Kidney (tissue), 13 donors: ENCODE measurements at regions not wholly inside any gene's neighbourhood (a gene's known extent, or its start where the extent isn't known, plus 50 kb on each side); places are given as distances from the start of the nearest gene placed in this dataset.

Experiments used
- DNase-seq, 5 donors: peaks; one replicate each; pipeline ENCODE4 v3.0.0-alpha.2; 2013 to 2020
- FAIRE-seq: peaks from 2 replicates; lab custom pipeline; 2012; peaks lifted over from hg19 to GRCh38; lab: Jason Lieb, UNC
- H3K27ac ChIP-seq, 2 donors: one replicate each; pipeline ENCODE4 v1.7.0; 2013; ENCODE audit warnings: low read depth in 2 of 2, low read length in 2 of 2, inconsistent platforms in 1 of 2
- H3K27me3 ChIP-seq: one replicate; pipeline ENCODE4 v1.7.1; 2013; ENCODE audit warnings: low read length, inconsistent platforms; ENCODE audit not compliant: control insufficient read depth, insufficient read depth
- H3K36me3 ChIP-seq, 3 donors: one replicate each; pipeline versions ENCODE4 v1.7.0 to v1.7.1; 2013; ENCODE audit warnings: low read length in 3 of 3, control low read depth in 1 of 3, inconsistent platforms in 1 of 3; ENCODE audit not compliant: insufficient read depth in 3 of 3, control insufficient read depth in 2 of 3
- H3K4me1 ChIP-seq, 3 donors: one replicate each; pipeline versions ENCODE4 v1.7.0 to v1.7.1; 2013; ENCODE audit warnings: low read length in 3 of 3, inconsistent platforms in 1 of 3, low read depth in 1 of 3; ENCODE audit not compliant: control insufficient read depth in 2 of 3, insufficient read depth in 2 of 3
- H3K4me3 ChIP-seq, 3 donors: one replicate each; pipeline versions ENCODE4 v1.7.0 to v1.8.1; 2013; ENCODE audit warnings: low read length in 3 of 3, control low read depth in 1 of 3, inconsistent platforms in 1 of 3
- H3K9ac ChIP-seq, 3 donors: one replicate each; pipeline versions ENCODE4 v1.7.0 to v1.7.1; 2013; ENCODE audit warnings: low read length in 3 of 3, control low read depth in 1 of 3, inconsistent platforms in 1 of 3
- H3K9me3 ChIP-seq, 3 donors: one replicate each; pipeline versions ENCODE4 v1.7.0 to v1.7.1; 2013; ENCODE audit warnings: low read length in 3 of 3, control low read depth in 1 of 3, inconsistent platforms in 1 of 3; ENCODE audit not compliant: control insufficient read depth in 2 of 3, insufficient read depth in 1 of 3
- CTCF ChIP-seq: IDR thresholded peaks from 3 replicates; pipeline ENCODE4 v1.5.1; 2012; ENCODE audit warnings: mild to moderate bottlenecking, moderate library complexity, borderline replicate concordance; ENCODE audit not compliant: insufficient read depth; ENCODE audit errors: extremely low read depth
- intact Hi-C: fragments of 100-400 bp; cut with DNase I; formaldehyde crosslinking; loops from one replicate; pipeline ENCODE4 v1.11.1; 2022
- donor health status: control.
- donor health status: control.
- donor health status: control.
- donor health status: control.
- donor health status: control.
- donor health status: DM: yes; HTN: yes; CAD: no.
- donor health status: Normal renal cell carcinoma (clear cell type).

- Histone ChIP-seq H3K4me1 (no peaks in the 10 kb centered on the region), H3K27ac (no peak overlapping the region), H3K9ac (no peak overlapping the region), H3K9me3 (no peaks in the 10 kb centered on the region), H3K4me3 (no peak overlapping the region), H3K27me3 (no peaks in the 10 kb centered on the region), H3K36me3 (no peaks in the 10 kb centered on the region)
- FAIRE-seq, result no peak
- intact Hi-C loops, result no loop called here
- no peak for DNase-seq
- TF ChIP-seq CTCF, result no peak
These were observed 95.4 kb upstream of the CCDC28A start for GRCh38 chr6:138678168-138678567.

- H3K9me3 ChIP-seq, result no peaks in the 10 kb centered on the region
- H3K36me3 ChIP-seq, result no peaks in the 10 kb centered on the region
- intact Hi-C loops, result no loop called here
- no peak overlapping the region for H3K27ac ChIP-seq
- no peaks in the 10 kb centered on the region for H3K4me1 ChIP-seq
- TF ChIP-seq CTCF, result no peak
- no peak overlapping the region for H3K4me3 ChIP-seq
- no peak overlapping the region for H3K9ac ChIP-seq
- H3K27me3 ChIP-seq, result no peaks in the 10 kb centered on the region
- DNase-seq (no peak), FAIRE-seq (no peak)
These were observed 93.5 kb upstream of the CCDC28A start for GRCh38 chr6:138680085-138680484.

- intact Hi-C loops, result no loop called here
- H3K4me1 ChIP-seq, result no peaks in the 10 kb centered on the region
- no peak for TF ChIP-seq CTCF
- H3K9me3 ChIP-seq, result no peaks in the 10 kb centered on the region
- H3K36me3 ChIP-seq, result no peaks in the 10 kb centered on the region
- FAIRE-seq (no peak), DNase-seq (no peak)
- no peak overlapping the region for H3K27ac ChIP-seq
- H3K4me3 ChIP-seq, result no peak overlapping the region
- no peaks in the 10 kb centered on the region for H3K27me3 ChIP-seq
- no peak overlapping the region for H3K9ac ChIP-seq
These were observed 91.9 kb upstream of the CCDC28A start for GRCh38 chr6:138681627-138682026.
